Caki2 (cell line): ENCODE measurements at regions not wholly inside any gene's neighbourhood (a gene's known extent, or its start where the extent isn't known, plus 50 kb on each side); places are given as distances from the start of the nearest gene placed in this dataset.
"Not testable (repeated sequence)": the region's sequence is repeated elsewhere in the genome, so short reads cannot be mapped to it uniquely, and the experiment has no call there.

Source experiments
- DNase-seq: peaks from one replicate; pipeline ENCODE4 v3.0.0-alpha.2; 2015; ENCODE audit warnings: low read depth
- in situ Hi-C: cut with HindIII; loops from 2 replicates; pipeline ENCODE4 v1.10.0; 2016; ENCODE audit warnings: low sequenced_read_pairs, low pct_unique_long_range_greater_than_20kb, mixed read lengths

GRCh38 chr10:20623546-20623945, 273.6 kb downstream of the NEBL start:
- in situ Hi-C loops, result no loop called here

GRCh38 chr10:20622531-20623211, 274.4 kb downstream of the NEBL start:
- peak; percentile 11 for DNase-seq
- in situ Hi-C loops, result no loop called here

More at GRCh38 chr10:20623546-20623945, 273.6 kb downstream of the NEBL start:
- DNase-seq, result no peak

- no peak for DNase-seq
- in situ Hi-C loops, result no loop called here
Observed at GRCh38 chr10:20620981-20621380, 276.1 kb downstream of the NEBL start.

- in situ Hi-C loops, result no loop called here
- DNase-seq, result no peak
Observed at GRCh38 chr10:20618011-20618547, 279.0 kb downstream of the NEBL start.

- DNase-seq, result no peak
- in situ Hi-C loops, result no loop called here
Observed at GRCh38 chr10:20616918-20617810, 279.9 kb downstream of the NEBL start.

- in situ Hi-C loops, result no loop called here
- DNase-seq, result no peak
Observed at GRCh38 chr10:20616056-20616671, 280.9 kb downstream of the NEBL start.

GRCh38 chr10:20615395-20615794, 281.7 kb downstream of the NEBL start:
- in situ Hi-C loops, result no loop called here

GRCh38 chr10:20614911-20615310, 282.2 kb downstream of the NEBL start:
- in situ Hi-C loops, result no loop called here
- DNase-seq, result no peak

More at GRCh38 chr10:20615395-20615794, 281.7 kb downstream of the NEBL start:
- DNase-seq, result no peak

GRCh38 chr10:20608503-20608902, 288.6 kb downstream of the NEBL start:
- in situ Hi-C loops, result no loop called here
- no peak for DNase-seq

GRCh38 chr10:20606985-20607384, 290.1 kb downstream of the NEBL start:
- DNase-seq, result no peak
- in situ Hi-C loops, result no loop called here

- DNase-seq, result no peak
- in situ Hi-C loops, result no loop called here
Observed at GRCh38 chr10:20601941-20602461, 295.1 kb downstream of the NEBL start.

- in situ Hi-C loops, result no loop called here
Observed at GRCh38 chr10:20598590-20598989, 298.5 kb downstream of the NEBL start.

GRCh38 chr10:20596911-20597310, 300.2 kb downstream of the NEBL start:
- in situ Hi-C loops, result no loop called here
- DNase-seq, result no peak

More at GRCh38 chr10:20598590-20598989, 298.5 kb downstream of the NEBL start:
- peak; percentile 48 for DNase-seq

- no peak for DNase-seq
- in situ Hi-C loops, result no loop called here
Observed at GRCh38 chr10:20596065-20596755, 300.9 kb downstream of the NEBL start.

- in situ Hi-C loops, result no loop called here
- no peak for DNase-seq
Observed at GRCh38 chr10:20593649-20594048, 303.5 kb downstream of the NEBL start.

GRCh38 chr10:20582041-20582440, 315.1 kb downstream of the NEBL start:
- in situ Hi-C loops, result no loop called here
- no peak for DNase-seq

GRCh38 chr10:20573924-20574323, 323.2 kb downstream of the NEBL start:
- in situ Hi-C loops, result no loop called here
- no peak for DNase-seq

- in situ Hi-C loops, DNase-seq: not testable (repeated sequence)
Observed at GRCh38 chr10:20555990-20556389, 341.1 kb downstream of the NEBL start.
